B cell (primary cell): ENCODE measurements at regions not wholly inside any gene's neighbourhood (a gene's known extent, or its start where the extent isn't known, plus 50 kb on each side); places are given as distances from the start of the nearest gene placed in this dataset.

Source experiments
- ATAC-seq: fragments of 200-7000 bp; cut with Tn5 transposase; one replicate; pipeline ENCODE4 v1.10.0; 2021; ENCODE audit warnings: low read depth, mild to moderate bottlenecking, moderate number of reproducible peaks, moderate library complexity
- CTCF ChIA-PET: fragments of 350-600 bp; sonication (Branson Sonifier 250); formaldehyde crosslinking; loops from one replicate; lab custom pipeline; 2021; ENCODE audit warnings: antibody characterized with exemption, inconsistent platforms; lab: Charles Lee
- POLR2A ChIA-PET: fragments of 350-600 bp; sonication (Branson Sonifier 250); formaldehyde crosslinking; loops from one replicate; lab custom pipeline; 2021; ENCODE audit warnings: antibody characterized with exemption; lab: Charles Lee
- DNase-seq: peaks from one replicate; pipeline ENCODE4 v3.0.0; 2013
- H2AFZ ChIP-seq: 2 replicates; pipeline ENCODE4 v1.6.1; 2012; ENCODE audit warnings: mild to moderate bottlenecking, low read depth, low read length; ENCODE audit not compliant: insufficient read depth, poor library complexity, severe bottlenecking
- H3K27ac ChIP-seq, 2 donors: 1 replicate in 1 of 2; 2 replicates in 1 of 2; pipeline ENCODE4 v1.5.1; 2012 to 2013; ENCODE audit warnings: low read length in 2 of 2, mild to moderate bottlenecking in 2 of 2, moderate library complexity in 1 of 2
- H3K27me3 ChIP-seq, 4 experiments: fragments of 200-600 bp in 1 of 4; sonication (generic) in 1 of 4; replicated peaks in 1 of 4; 1 replicate in 2 of 4; 2 replicates in 2 of 4; pipeline versions ENCODE4 v1.6.1 to v1.7.0; 2013 to 2016; ENCODE audit warnings: low read length in 3 of 4, mild to moderate bottlenecking in 2 of 4, mixed read lengths in 1 of 4, moderate library complexity in 1 of 4; ENCODE audit not compliant: insufficient read depth in 4 of 4, control insufficient read depth in 3 of 4; ENCODE audit errors: control extremely low read depth in 1 of 4
- H3K36me3 ChIP-seq, 2 experiments: replicated peaks in 1 of 2; 1 replicate in 1 of 2; 2 replicates in 1 of 2; pipeline versions ENCODE4 v1.6.1 to v1.7.1; 2013; ENCODE audit warnings: low read length in 1 of 2; ENCODE audit not compliant: insufficient read depth in 2 of 2, control insufficient read depth in 1 of 2; ENCODE audit errors: control extremely low read depth in 1 of 2, extremely low read depth in 1 of 2
- H3K4me1 ChIP-seq, 2 donors: fragments of 200-600 bp in 1 of 2; sonication (generic) in 1 of 2; 1 replicate in 1 of 2; 2 replicates in 1 of 2; pipeline versions ENCODE4 v1.5.1 to v1.6.1; 2013 to 2017; ENCODE audit warnings: low read length in 2 of 2; ENCODE audit not compliant: control insufficient read depth in 2 of 2, insufficient read depth in 2 of 2
- H3K4me2 ChIP-seq: replicated peaks from 2 replicates; pipeline ENCODE3; 2012; ENCODE audit warnings: mild to moderate bottlenecking, low read depth, low read length; ENCODE audit not compliant: poor library complexity, severe bottlenecking
- H3K4me3 ChIP-seq, 5 experiments: fragments of 200-600 bp in 1 of 5; sonication (generic) in 1 of 5; 1 replicate in 3 of 5; 2 replicates in 2 of 5; pipeline versions ENCODE4 v1.5.1 to v1.7.0; 2011 to 2016; ENCODE audit warnings: low read length in 4 of 5, mild to moderate bottlenecking in 4 of 5, low read depth in 2 of 5, control low read depth in 1 of 5, moderate library complexity in 1 of 5; ENCODE audit not compliant: insufficient read depth in 1 of 5; ENCODE audit errors: control extremely low read depth in 1 of 5, extremely low read depth in 1 of 5
- H3K79me2 ChIP-seq: fragments of 200-600 bp; sonication (generic); one replicate; pipeline ENCODE4 v1.6.0; 2016; ENCODE audit warnings: low read length; ENCODE audit not compliant: control insufficient read depth, insufficient read depth
- H3K9ac ChIP-seq: fragments of 200-600 bp; sonication (generic); 2 replicates; pipeline ENCODE4 v1.6.1; 2017; ENCODE audit warnings: mild to moderate bottlenecking, low read length, moderate library complexity
- H3K9me3 ChIP-seq, 3 donors: one replicate each; pipeline versions ENCODE4 v1.6.1 to v1.7.1; 2013; ENCODE audit warnings: low read length in 2 of 3; ENCODE audit not compliant: control insufficient read depth in 2 of 3, insufficient read depth in 1 of 3; ENCODE audit errors: control extremely low read depth in 1 of 3
- H4K20me1 ChIP-seq: 2 replicates; pipeline ENCODE4 v1.6.0; 2012; ENCODE audit warnings: mild to moderate bottlenecking, low read length; ENCODE audit not compliant: insufficient read depth, control insufficient read depth, poor library complexity, severe bottlenecking
- H3K27ac Mint-ChIP-seq: one replicate; pipeline ENCODE4 v1.8.0; 2021; ENCODE audit warnings: mixed read lengths
- H3K27me3 Mint-ChIP-seq: one replicate; pipeline ENCODE4 v1.8.0; 2021; ENCODE audit warnings: mixed read lengths
- H3K4me1 Mint-ChIP-seq: one replicate; pipeline ENCODE4 v1.8.0; 2021; ENCODE audit warnings: mixed read lengths
- H3K4me3 Mint-ChIP-seq: one replicate; pipeline ENCODE4 v1.8.0; 2021; ENCODE audit warnings: mixed read lengths
- H3K9me3 Mint-ChIP-seq: one replicate; pipeline ENCODE4 v1.8.0; 2022; ENCODE audit warnings: mixed read lengths; ENCODE audit not compliant: insufficient read depth
- CTCF ChIP-seq: fragments of 200-600 bp; IDR thresholded peaks from one replicate; pipeline ENCODE4 v1.8.0; 2022; ENCODE audit warnings: antibody characterized with exemption, mild to moderate bottlenecking
- EZH2 ChIP-seq: IDR thresholded peaks from 2 replicates; pipeline ENCODE4 v1.6.1; 2012; ENCODE audit warnings: borderline replicate concordance, low read depth, mild to moderate bottlenecking, moderate library complexity, low read length; ENCODE audit not compliant: insufficient read depth, poor library complexity, severe bottlenecking
- WGBS: methylation state at CpG from one replicate; pipeline ENCODE4 v1.1.5; 2013; ENCODE audit warnings: missing lambda C conversion rate; ENCODE audit not compliant: insufficient coverage; 5-methylcytosine and 5-hydroxymethylcytosine counted together
- intact Hi-C: fragments of 100-400 bp; cut with micrococcal nuclease; formaldehyde crosslinking; loops from one replicate; pipeline ENCODE4 v1.10.0; 2022

GRCh38 chr7:125930848-125931247, 1001.2 kb upstream of the POT1 start:
- intact Hi-C loops: no loop called here
- no peak overlapping the region for H3K27ac ChIP-seq

GRCh38 chr7:125927556-125927955, 997.9 kb upstream of the POT1 start:
- no peaks in the 10 kb centered on the region for H3K36me3 ChIP-seq
- no peak overlapping the region for H3K27ac ChIP-seq
- H3K27ac Mint-ChIP-seq: no peak overlapping the region
- H3K4me2 ChIP-seq: no peak overlapping the region
- H3K27me3 ChIP-seq: no peaks in the 10 kb centered on the region
- H3K9me3 ChIP-seq: no peaks in the 10 kb centered on the region
- H2AFZ ChIP-seq: no peak overlapping the region
- no peaks in the 10 kb centered on the region for H3K4me1 Mint-ChIP-seq
- H3K27me3 Mint-ChIP-seq: no peaks in the 10 kb centered on the region
- no peaks in the 10 kb centered on the region for H3K9me3 Mint-ChIP-seq
- DNase-seq (no peak), ATAC-seq (no peak)
- H3K4me3 Mint-ChIP-seq: no peak overlapping the region
- WGBS: no CpG with 5 or more reads among the region's 4 CpGs
- ChIA-PET CTCF (no interaction called here), POLR2A (no interaction called here)
- no peaks in the 10 kb centered on the region for H3K4me1 ChIP-seq
- H4K20me1 ChIP-seq: no peaks in the 10 kb centered on the region
- no peak overlapping the region for H3K4me3 ChIP-seq
- no peaks in the 10 kb centered on the region for H3K79me2 ChIP-seq
- TF ChIP-seq EZH2 (no peak), CTCF (no peak)
- H3K9ac ChIP-seq: no peak overlapping the region
- intact Hi-C loops: no loop called here

More at GRCh38 chr7:125930848-125931247, 1001.2 kb upstream of the POT1 start:
- DNase-seq (no peak), ATAC-seq (no peak)
- Histone ChIP-seq H3K9ac (no peak overlapping the region), H3K9me3 (no peaks in the 10 kb centered on the region), H3K4me3 (no peak overlapping the region), H3K36me3 (no peaks in the 10 kb centered on the region), H2AFZ (no peak overlapping the region), H3K27me3 (no peaks in the 10 kb centered on the region), H3K4me1 (no peaks in the 10 kb centered on the region), H3K4me2 (no peak overlapping the region), H4K20me1 (no peaks in the 10 kb centered on the region), H3K79me2 (no peaks in the 10 kb centered on the region)
- H3K4me3 Mint-ChIP-seq: no peak overlapping the region
- WGBS: no CpG with 5 or more reads among the region's 1 CpG
- ChIA-PET CTCF (no interaction called here), POLR2A (no interaction called here)
- no peak for TF ChIP-seq CTCF
- TF ChIP-seq EZH2: no peak
- H3K27me3 Mint-ChIP-seq: no peaks in the 10 kb centered on the region
- H3K4me1 Mint-ChIP-seq: no peaks in the 10 kb centered on the region
- H3K27ac Mint-ChIP-seq: no peak overlapping the region
- H3K9me3 Mint-ChIP-seq: no peaks in the 10 kb centered on the region
